DMS153 (cell line): ENCODE measurements at regions not wholly inside any gene's neighbourhood (a gene's known extent, or its start where the extent isn't known, plus 50 kb on each side); places are given as distances from the start of the nearest gene placed in this dataset.

Source experiments
- DNase-seq: peaks from one replicate; lab custom pipeline; 2025; lab: John Stamatoyannopoulos, UW

- DNase-seq: no peak
Measured at GRCh38 chr16:86913886-86914285, 335.5 kb downstream of the FOXL1 start.

- no peak for DNase-seq
Measured at GRCh38 chr16:86914876-86915717, 336.7 kb downstream of the FOXL1 start.

- no peak for DNase-seq
Measured at GRCh38 chr16:86917471-86918365, 339.4 kb downstream of the FOXL1 start.

- no peak for DNase-seq
Measured at GRCh38 chr16:86918637-86919036, 340.3 kb downstream of the FOXL1 start.

- DNase-seq: no peak
Measured at GRCh38 chr16:86919078-86919477, 340.7 kb downstream of the FOXL1 start.

GRCh38 chr16:86919578-86920305, 341.4 kb downstream of the FOXL1 start:
- no peak for DNase-seq

GRCh38 chr16:86921289-86921688, 342.9 kb downstream of the FOXL1 start:
- no peak for DNase-seq

GRCh38 chr16:86922311-86922710, 344.0 kb downstream of the FOXL1 start:
- no peak for DNase-seq

GRCh38 chr16:86923656-86924055, 345.3 kb downstream of the FOXL1 start:
- no peak for DNase-seq

GRCh38 chr16:86924537-86924936, 346.2 kb downstream of the FOXL1 start:
- no peak for DNase-seq

- DNase-seq: no peak
Measured at GRCh38 chr16:86925067-86925791, 346.9 kb downstream of the FOXL1 start.

GRCh38 chr16:86926181-86927094, 348.1 kb downstream of the FOXL1 start:
- no peak for DNase-seq

- DNase-seq: no peak
Measured at GRCh38 chr16:86927699-86928098, 349.4 kb downstream of the FOXL1 start.

- DNase-seq: no peak
Measured at GRCh38 chr16:86928523-86929011, 350.2 kb downstream of the FOXL1 start.

- DNase-seq: no peak
Measured at GRCh38 chr16:86929057-86929871, 350.9 kb downstream of the FOXL1 start.

- no peak for DNase-seq
Measured at GRCh38 chr16:86930001-86930400, 351.7 kb downstream of the FOXL1 start.

- DNase-seq: no peak
Measured at GRCh38 chr16:86930663-86931373, 352.5 kb downstream of the FOXL1 start.

GRCh38 chr16:86931410-86931941, 353.1 kb downstream of the FOXL1 start:
- no peak for DNase-seq
